Fibroblast of lung (primary cell): ENCODE measurements at regions not wholly inside any gene's neighbourhood (a gene's known extent, or its start where the extent isn't known, plus 50 kb on each side); places are given as distances from the start of the nearest gene placed in this dataset.

Experiments used
- DNase-seq, 2 donors: peaks; one replicate each; pipeline versions ENCODE4 v3.0.0 to v3.0.0-alpha.2; 2010; ENCODE audit warnings: low read depth in 2 of 2
- H2AFZ ChIP-seq: 2 replicates; pipeline ENCODE4 v1.5.1; 2012; ENCODE audit warnings: low read length, control low read depth, inconsistent platforms
- H3K27ac ChIP-seq: 2 replicates; pipeline ENCODE4 v1.5.1; 2011; ENCODE audit warnings: low read length, control low read depth; ENCODE audit not compliant: insufficient read depth
- H3K27me3 ChIP-seq: 2 replicates; pipeline ENCODE4 v1.5.1; 2011; ENCODE audit warnings: mild to moderate bottlenecking, low read length; ENCODE audit not compliant: control insufficient read depth, insufficient read depth
- H3K36me3 ChIP-seq: 2 replicates; pipeline ENCODE4 v1.5.1; 2011; ENCODE audit warnings: low read length; ENCODE audit not compliant: control insufficient read depth, insufficient read depth
- H3K4me1 ChIP-seq: 2 replicates; pipeline ENCODE4 v1.5.1; 2011; ENCODE audit warnings: low read length; ENCODE audit not compliant: control insufficient read depth, insufficient read depth; ENCODE audit errors: extremely low read depth
- H3K4me2 ChIP-seq: 2 replicates; pipeline ENCODE4 v1.5.1; 2011; ENCODE audit warnings: low read length, control low read depth; ENCODE audit not compliant: insufficient read depth; ENCODE audit errors: extremely low read depth
- H3K4me3 ChIP-seq, 4 experiments: fragments of 200-600 bp in 1 of 4; sonication (generic) in 1 of 4; replicated peaks in 1 of 4; 2 replicates each; pipeline ENCODE4 v1.5.1; 2011 to 2016; ENCODE audit warnings: low read length in 4 of 4, low read depth in 3 of 4, mild to moderate bottlenecking in 3 of 4, control low read depth in 2 of 4, inconsistent platforms in 1 of 4, mixed read lengths in 1 of 4; ENCODE audit not compliant: insufficient read depth in 1 of 4; ENCODE audit errors: control extremely low read depth in 1 of 4
- H3K79me2 ChIP-seq: 2 replicates; pipeline ENCODE4 v1.5.1; 2012; ENCODE audit warnings: mild to moderate bottlenecking, low read length, inconsistent platforms; ENCODE audit not compliant: control insufficient read depth, insufficient read depth
- H3K9ac ChIP-seq: 2 replicates; pipeline ENCODE4 v1.5.1; 2011; ENCODE audit warnings: mild to moderate bottlenecking, low read length, control low read depth; ENCODE audit not compliant: insufficient read depth
- H3K9me3 ChIP-seq: 2 replicates; pipeline ENCODE4 v1.5.1; 2012; ENCODE audit warnings: low read depth, low read length; ENCODE audit not compliant: control insufficient read depth, insufficient read depth
- H4K20me1 ChIP-seq: 2 replicates; pipeline ENCODE4 v1.5.1; 2011; ENCODE audit warnings: low read length; ENCODE audit not compliant: control insufficient read depth, insufficient read depth; ENCODE audit errors: extremely low read depth
- EZH2 ChIP-seq: IDR thresholded peaks from 2 replicates; pipeline ENCODE4 v1.5.1; 2012; ENCODE audit warnings: low read length, control low read depth, mild to moderate bottlenecking; ENCODE audit errors: missing control alignments
- TF ChIP-seq, protein P1 (sequence below), 2 donors: IDR thresholded peaks in 1 of 2; conservative IDR thresholded peaks in 1 of 2; 1 replicate in 1 of 2; 2 replicates in 1 of 2; pipeline ENCODE4 v1.5.1; 2011 to 2012; ENCODE audit warnings: low read length in 2 of 2, control low read depth in 1 of 2, inconsistent platforms in 1 of 2, low read depth in 1 of 2, mild to moderate bottlenecking in 1 of 2

DNA sequence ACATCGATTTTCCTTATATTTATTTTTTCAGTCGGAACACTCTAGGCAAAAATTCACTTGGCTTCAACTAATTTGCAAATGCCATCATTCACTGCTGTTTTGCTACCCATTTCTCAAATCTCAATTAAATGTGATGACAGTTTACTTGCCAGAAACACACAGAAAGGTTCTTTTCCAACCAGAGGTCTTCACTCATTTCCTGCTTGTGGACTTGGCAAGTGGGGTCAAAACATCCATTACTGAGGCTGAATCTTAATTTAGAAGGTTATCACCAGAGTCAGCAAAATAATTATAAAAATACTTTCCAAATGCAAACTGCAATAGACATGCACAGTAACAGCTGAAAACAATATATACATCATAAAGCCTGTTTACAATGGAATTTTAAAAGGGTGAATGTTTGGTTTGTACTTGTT lies 625.4 kb upstream of the TBL1XR1 start:
- no peak for TF ChIP-seq EZH2
- TF ChIP-seq, protein P1, sequence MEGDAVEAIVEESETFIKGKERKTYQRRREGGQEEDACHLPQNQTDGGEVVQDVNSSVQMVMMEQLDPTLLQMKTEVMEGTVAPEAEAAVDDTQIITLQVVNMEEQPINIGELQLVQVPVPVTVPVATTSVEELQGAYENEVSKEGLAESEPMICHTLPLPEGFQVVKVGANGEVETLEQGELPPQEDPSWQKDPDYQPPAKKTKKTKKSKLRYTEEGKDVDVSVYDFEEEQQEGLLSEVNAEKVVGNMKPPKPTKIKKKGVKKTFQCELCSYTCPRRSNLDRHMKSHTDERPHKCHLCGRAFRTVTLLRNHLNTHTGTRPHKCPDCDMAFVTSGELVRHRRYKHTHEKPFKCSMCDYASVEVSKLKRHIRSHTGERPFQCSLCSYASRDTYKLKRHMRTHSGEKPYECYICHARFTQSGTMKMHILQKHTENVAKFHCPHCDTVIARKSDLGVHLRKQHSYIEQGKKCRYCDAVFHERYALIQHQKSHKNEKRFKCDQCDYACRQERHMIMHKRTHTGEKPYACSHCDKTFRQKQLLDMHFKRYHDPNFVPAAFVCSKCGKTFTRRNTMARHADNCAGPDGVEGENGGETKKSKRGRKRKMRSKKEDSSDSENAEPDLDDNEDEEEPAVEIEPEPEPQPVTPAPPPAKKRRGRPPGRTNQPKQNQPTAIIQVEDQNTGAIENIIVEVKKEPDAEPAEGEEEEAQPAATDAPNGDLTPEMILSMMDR (conservative IDR thresholded peaks at IDR 0.05 in 1 of 2, IDR thresholded peaks at IDR 0.05 in 1 of 2; ENCODE audit: low read depth in 1 of 2, low read length in 2 of 2) = no peak
- Histone ChIP-seq H3K4me1 (peaks cover 27% of the 10 kb centered on the region), H3K4me2 (no peak overlapping the region), H4K20me1 (no peaks in the 10 kb centered on the region), H2AFZ (no peak overlapping the region), H3K9ac (no peak overlapping the region), H3K9me3 (no peaks in the 10 kb centered on the region), H3K79me2 (no peaks in the 10 kb centered on the region), H3K27ac (no peak overlapping the region), H3K4me3 (no peak overlapping the region), H3K36me3 (no peaks in the 10 kb centered on the region), H3K27me3 (no peaks in the 10 kb centered on the region)
- DNase-seq = peak in 1 of 2 donors; percentile 20

DNA sequence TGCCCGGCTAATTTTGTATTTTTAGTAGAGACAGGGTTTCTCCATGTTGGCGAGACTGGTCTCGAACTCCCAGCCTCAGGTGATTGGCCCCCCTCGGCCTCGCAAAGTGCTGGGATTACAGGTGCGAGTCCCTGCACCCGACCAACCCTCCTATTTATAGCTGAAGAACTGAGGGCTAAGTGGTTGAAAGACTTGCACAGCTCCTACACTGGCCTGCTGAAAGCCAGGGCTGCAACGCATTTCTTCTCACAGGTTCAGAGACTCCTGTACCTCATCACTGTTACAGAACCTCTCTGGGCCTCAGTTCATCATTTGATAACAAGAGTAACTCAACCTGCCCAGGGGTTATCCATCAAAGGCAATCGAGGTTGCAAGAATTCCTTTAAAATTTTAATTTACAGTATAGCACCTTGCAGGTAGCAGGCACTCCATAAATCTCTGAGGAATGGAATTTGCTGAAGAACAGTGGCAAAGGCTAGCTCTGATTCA lies 626.5 kb upstream of the TBL1XR1 start:
- H3K4me3 ChIP-seq = no peak overlapping the region
- H3K36me3 ChIP-seq = no peaks in the 10 kb centered on the region
- TF ChIP-seq, protein P1 (conservative IDR thresholded peaks at IDR 0.05 in 1 of 2, IDR thresholded peaks at IDR 0.05 in 1 of 2; ENCODE audit: low read depth in 1 of 2, low read length in 2 of 2) = no peak
- no peak for TF ChIP-seq EZH2
- no peak overlapping the region for H3K9ac ChIP-seq
- peak overlapping the region; percentile 62 for H3K4me2 ChIP-seq
- H3K9me3 ChIP-seq = no peaks in the 10 kb centered on the region
- H3K4me1 ChIP-seq = peaks cover 29% of the 10 kb centered on the region
- H2AFZ ChIP-seq = no peak overlapping the region
- H3K27ac ChIP-seq = no peak overlapping the region
- no peaks in the 10 kb centered on the region for H3K27me3 ChIP-seq
- no peaks in the 10 kb centered on the region for H3K79me2 ChIP-seq
- DNase-seq = no peak
- no peaks in the 10 kb centered on the region for H4K20me1 ChIP-seq

DNA sequence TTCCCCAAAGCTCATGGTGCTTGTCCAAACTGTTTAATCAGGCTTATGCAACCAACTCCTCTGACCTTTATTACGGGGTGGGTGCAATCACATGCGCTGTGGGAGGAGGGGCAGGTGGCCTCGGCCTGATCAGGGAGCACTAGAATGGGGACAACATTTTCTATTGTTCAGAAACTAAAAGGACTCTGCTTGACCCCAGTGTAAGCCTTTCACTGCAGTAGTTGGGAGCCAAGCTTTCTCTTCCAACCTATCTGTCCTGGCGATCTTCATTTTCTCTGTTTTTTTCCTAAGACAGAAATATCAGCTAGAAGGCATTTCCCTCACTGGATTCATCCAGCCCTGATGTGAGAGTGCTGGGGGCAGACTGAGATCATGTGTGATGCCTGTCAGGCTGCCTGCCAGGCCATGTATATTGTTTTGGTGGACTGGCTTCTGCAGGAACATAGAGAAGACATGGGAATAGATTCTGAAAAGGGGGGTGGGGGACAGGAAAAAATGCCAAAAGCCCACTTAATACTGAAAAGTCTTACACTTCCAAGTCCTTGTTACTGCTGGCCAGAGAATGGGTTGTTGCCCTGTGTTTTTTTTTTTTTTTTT lies 627.0 kb upstream of the TBL1XR1 start:
- Histone ChIP-seq H3K27me3 (no peaks in the 10 kb centered on the region), H3K4me2 (peak overlapping the region; percentile 62), H3K9me3 (no peaks in the 10 kb centered on the region), H4K20me1 (no peaks in the 10 kb centered on the region), H3K27ac (peak overlapping the region; percentile 19), H3K79me2 (no peaks in the 10 kb centered on the region), H3K9ac (no peak overlapping the region), H3K36me3 (no peaks in the 10 kb centered on the region), H3K4me3 (no peak overlapping the region), H3K4me1 (peaks cover 29% of the 10 kb centered on the region), H2AFZ (no peak overlapping the region)
- DNase-seq = peak; percentile 69 to 85
- TF ChIP-seq, protein P1 (conservative IDR thresholded peaks at IDR 0.05 in 1 of 2, IDR thresholded peaks at IDR 0.05 in 1 of 2; ENCODE audit: low read depth in 1 of 2, low read length in 2 of 2) = no peak
- TF ChIP-seq EZH2 = no peak
